DND-41 (cell line): ENCODE measurements at regions not wholly inside any gene's neighbourhood (a gene's known extent, or its start where the extent isn't known, plus 50 kb on each side); places are given as distances from the start of the nearest gene placed in this dataset.

Source experiments
- ATAC-seq: fragments of 200-7000 bp; cut with Tn5 transposase; 3 replicates; pipeline ENCODE4 v1.9.1; 2021; ENCODE audit warnings: low read depth; ENCODE audit not compliant: insufficient read depth
- DNase-seq: peaks from one replicate; pipeline ENCODE4 v3.0.0-alpha.2; 2020
- H2AFZ ChIP-seq: 2 replicates; pipeline ENCODE4 v1.6.0; 2012; ENCODE audit warnings: low read depth, low read length
- H3K27ac ChIP-seq: 2 replicates; pipeline ENCODE4 v1.5.1; 2012; ENCODE audit warnings: low read length, inconsistent platforms
- H3K27me3 ChIP-seq: fragments of 200-600 bp; sonication (generic); 2 replicates; pipeline ENCODE4 v1.6.0; 2012; ENCODE audit warnings: low read length, mild to moderate bottlenecking, inconsistent platforms; ENCODE audit not compliant: insufficient read depth, poor library complexity
- H3K36me3 ChIP-seq: 2 replicates; pipeline ENCODE4 v1.5.1; 2012; ENCODE audit warnings: low read length, inconsistent platforms; ENCODE audit not compliant: insufficient read depth
- H3K4me1 ChIP-seq: 2 replicates; pipeline ENCODE4 v1.5.1; 2012; ENCODE audit warnings: mild to moderate bottlenecking, low read length; ENCODE audit not compliant: insufficient read depth
- H3K4me2 ChIP-seq: 2 replicates; pipeline ENCODE4 v1.6.0; 2012; ENCODE audit warnings: mild to moderate bottlenecking, moderate library complexity, low read length, inconsistent platforms; ENCODE audit not compliant: insufficient read depth
- H3K4me3 ChIP-seq, 2 experiments: fragments of 200-600 bp in 1 of 2; shearing (Covaris generic) in 1 of 2; 2 replicates each; pipeline ENCODE4 v1.5.1; 2012 to 2016; ENCODE audit warnings: inconsistent platforms in 2 of 2, low read length in 2 of 2, mild to moderate bottlenecking in 2 of 2, low read depth in 1 of 2, moderate library complexity in 1 of 2
- H3K79me2 ChIP-seq: 2 replicates; pipeline ENCODE4 v1.6.0; 2012; ENCODE audit warnings: low read length, inconsistent platforms; ENCODE audit not compliant: insufficient read depth
- H3K9ac ChIP-seq: 2 replicates; pipeline ENCODE4 v1.6.0; 2012; ENCODE audit warnings: low read depth, mild to moderate bottlenecking, inconsistent platforms, low read length, moderate library complexity
- H3K9me3 ChIP-seq: 2 replicates; pipeline ENCODE4 v1.5.1; 2012; ENCODE audit warnings: low read length, moderate library complexity, mild to moderate bottlenecking, inconsistent platforms; ENCODE audit not compliant: insufficient read depth, severe bottlenecking
- H4K20me1 ChIP-seq: 2 replicates; pipeline ENCODE4 v1.6.0; 2012; ENCODE audit warnings: low read length; ENCODE audit not compliant: insufficient read depth
- CTCF ChIP-seq: IDR thresholded peaks from 2 replicates; pipeline ENCODE4 v1.5.1; 2012; ENCODE audit warnings: borderline replicate concordance, low read length, moderate library complexity, mild to moderate bottlenecking; ENCODE audit not compliant: poor library complexity, severe bottlenecking; ENCODE audit errors: extremely low read depth
- EZH2 ChIP-seq: IDR thresholded peaks from 3 replicates; pipeline ENCODE4 v1.6.1; 2012; ENCODE audit warnings: borderline replicate concordance, low read depth, mild to moderate bottlenecking, moderate library complexity, low read length, inconsistent platforms; ENCODE audit not compliant: severe bottlenecking

DNA sequence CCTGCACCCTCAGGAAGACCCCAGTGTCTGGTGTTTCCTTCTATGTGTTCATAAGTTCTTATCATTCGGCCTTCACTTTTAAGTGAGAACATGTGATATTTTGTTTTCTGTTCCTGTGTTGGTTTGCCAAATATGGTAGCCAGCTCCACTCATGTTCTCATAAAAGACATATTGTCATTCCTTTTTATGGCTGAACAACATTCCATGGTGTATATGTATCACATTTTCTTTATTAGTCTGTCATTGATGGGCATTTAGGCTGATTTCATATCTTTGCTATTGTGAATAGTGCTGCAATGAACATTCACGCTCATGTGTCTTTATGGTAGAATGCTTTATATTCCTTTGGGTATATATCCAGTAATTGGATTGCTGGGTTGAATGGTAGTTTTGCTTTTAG, 645.1 kb downstream of the SLC16A7 start:
- Histone ChIP-seq H3K36me3 (no peaks in the 10 kb centered on the region), H3K4me1 (no peaks in the 10 kb centered on the region), H2AFZ (no peak overlapping the region), H3K9ac (no peak overlapping the region), H3K27ac (no peak overlapping the region), H3K4me2 (no peak overlapping the region), H3K4me3 (no peak overlapping the region), H4K20me1 (no peaks in the 10 kb centered on the region), H3K79me2 (no peaks in the 10 kb centered on the region), H3K27me3 (no peaks in the 10 kb centered on the region), H3K9me3 (no peaks in the 10 kb centered on the region)
- ATAC-seq (no peak), DNase-seq (no peak)
- TF ChIP-seq CTCF (no peak), EZH2 (no peak)

DNA sequence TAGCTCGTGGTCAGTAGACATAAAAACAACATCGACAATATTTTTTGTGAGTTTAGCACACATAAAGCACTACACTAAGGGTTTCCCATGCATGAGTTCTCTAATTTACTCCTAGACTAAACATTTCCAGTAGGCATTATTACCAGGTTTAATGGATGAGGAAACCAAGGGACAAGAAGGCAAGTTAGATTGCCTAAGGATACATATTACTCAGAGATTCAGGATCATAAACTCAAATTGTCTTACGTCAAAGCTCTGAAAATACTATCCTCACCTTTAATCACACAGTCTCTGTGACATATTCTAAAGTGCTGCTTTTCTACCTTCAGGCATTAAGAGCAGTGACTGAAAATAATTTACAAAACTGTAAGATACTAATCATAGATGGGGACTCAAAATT, 655.3 kb downstream of the SLC16A7 start:
- Histone ChIP-seq H4K20me1 (no peaks in the 10 kb centered on the region), H3K36me3 (no peaks in the 10 kb centered on the region), H3K27me3 (no peaks in the 10 kb centered on the region), H3K4me2 (no peak overlapping the region), H3K9ac (no peak overlapping the region), H3K4me3 (no peak overlapping the region), H3K79me2 (no peaks in the 10 kb centered on the region), H3K4me1 (no peaks in the 10 kb centered on the region), H3K27ac (no peak overlapping the region), H3K9me3 (no peaks in the 10 kb centered on the region), H2AFZ (no peak overlapping the region)
- TF ChIP-seq CTCF (no peak), EZH2 (no peak)
- ATAC-seq, result no peak
- no peak for DNase-seq

- Histone ChIP-seq H3K27ac (no peak overlapping the region), H3K79me2 (no peaks in the 10 kb centered on the region), H3K9me3 (no peaks in the 10 kb centered on the region), H3K9ac (no peak overlapping the region), H4K20me1 (no peaks in the 10 kb centered on the region), H3K4me3 (no peak overlapping the region), H2AFZ (no peak overlapping the region), H3K27me3 (no peaks in the 10 kb centered on the region), H3K36me3 (no peaks in the 10 kb centered on the region), H3K4me2 (no peak overlapping the region), H3K4me1 (no peaks in the 10 kb centered on the region)
- DNase-seq, result no peak
- TF ChIP-seq EZH2 (no peak), CTCF (no peak)
- no peak for ATAC-seq
Measured at GRCh38 chr12:60252359-60253096, 656.7 kb downstream of the SLC16A7 start.
